Body of pancreas (tissue), 4 donors: ENCODE measurements at regions not wholly inside any gene's neighbourhood (a gene's known extent, or its start where the extent isn't known, plus 50 kb on each side); places are given as distances from the start of the nearest gene placed in this dataset.

ENCODE experiments used
- POLR2A ChIP-seq, 3 donors: fragments of 450-650 bp; IDR thresholded peaks; one replicate each; pipeline ENCODE4 v1.6.1; 2016; ENCODE audit warnings: antibody characterized with exemption in 3 of 3, mild to moderate bottlenecking in 2 of 3
- TF ChIP-seq, protein P1 (sequence below), 7 experiments: fragments of 450-650 bp in 4 of 7; fragments of 200-600 bp in 3 of 7; sonication (generic) in 3 of 7; IDR thresholded peaks; one replicate each; pipeline ENCODE4 v1.5.1; 2016 to 2019; ENCODE audit warnings: antibody characterized with exemption in 7 of 7

DNA sequence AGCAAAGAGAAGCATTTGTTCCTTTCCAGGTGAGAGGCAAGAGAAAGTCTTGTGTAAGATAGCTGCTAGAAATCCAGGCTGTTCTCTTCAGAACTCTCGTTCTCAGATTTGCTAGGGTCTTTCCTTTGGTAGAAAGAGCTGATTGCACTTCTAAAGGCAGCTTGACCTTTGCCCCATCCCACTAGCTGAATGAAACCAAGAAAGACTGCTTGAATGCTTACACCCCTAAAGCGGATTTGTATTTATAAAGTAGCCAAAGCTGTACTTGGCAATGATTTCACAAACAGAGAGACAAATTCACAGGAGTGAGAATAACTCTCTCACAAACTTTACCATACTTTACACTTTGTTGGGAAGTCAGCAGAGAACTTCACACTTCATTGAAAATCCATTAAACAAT lies 424.1 kb downstream of the TTLL7 start:
- no peak for TF ChIP-seq POLR2A (IDR thresholded peaks at IDR 0.05)
- TF ChIP-seq, protein P1, sequence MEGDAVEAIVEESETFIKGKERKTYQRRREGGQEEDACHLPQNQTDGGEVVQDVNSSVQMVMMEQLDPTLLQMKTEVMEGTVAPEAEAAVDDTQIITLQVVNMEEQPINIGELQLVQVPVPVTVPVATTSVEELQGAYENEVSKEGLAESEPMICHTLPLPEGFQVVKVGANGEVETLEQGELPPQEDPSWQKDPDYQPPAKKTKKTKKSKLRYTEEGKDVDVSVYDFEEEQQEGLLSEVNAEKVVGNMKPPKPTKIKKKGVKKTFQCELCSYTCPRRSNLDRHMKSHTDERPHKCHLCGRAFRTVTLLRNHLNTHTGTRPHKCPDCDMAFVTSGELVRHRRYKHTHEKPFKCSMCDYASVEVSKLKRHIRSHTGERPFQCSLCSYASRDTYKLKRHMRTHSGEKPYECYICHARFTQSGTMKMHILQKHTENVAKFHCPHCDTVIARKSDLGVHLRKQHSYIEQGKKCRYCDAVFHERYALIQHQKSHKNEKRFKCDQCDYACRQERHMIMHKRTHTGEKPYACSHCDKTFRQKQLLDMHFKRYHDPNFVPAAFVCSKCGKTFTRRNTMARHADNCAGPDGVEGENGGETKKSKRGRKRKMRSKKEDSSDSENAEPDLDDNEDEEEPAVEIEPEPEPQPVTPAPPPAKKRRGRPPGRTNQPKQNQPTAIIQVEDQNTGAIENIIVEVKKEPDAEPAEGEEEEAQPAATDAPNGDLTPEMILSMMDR (IDR thresholded peaks at IDR 0.05) = no peak
